ENCODE measurements at regions not wholly inside any gene's neighbourhood (a gene's known extent, or its start where the extent isn't known, plus 50 kb on each side); places are given as distances from the start of the nearest gene placed in this dataset.

GRCh38 chr1:192443616-192444015, 126.8 kb downstream of the RGS21 start:
- no peak for TF ChIP-seq POLR2A (IDR thresholded peaks at IDR 0.05; ENCODE audit: low read length)
- no peak for TF ChIP-seq GATA1 (IDR thresholded peaks at IDR 0.05; ENCODE audit: low read depth, low read length)
